ENCODE measurements at regions not wholly inside any gene's neighbourhood (a gene's known extent, or its start where the extent isn't known, plus 50 kb on each side); places are given as distances from the start of the nearest gene placed in this dataset.

DNA sequence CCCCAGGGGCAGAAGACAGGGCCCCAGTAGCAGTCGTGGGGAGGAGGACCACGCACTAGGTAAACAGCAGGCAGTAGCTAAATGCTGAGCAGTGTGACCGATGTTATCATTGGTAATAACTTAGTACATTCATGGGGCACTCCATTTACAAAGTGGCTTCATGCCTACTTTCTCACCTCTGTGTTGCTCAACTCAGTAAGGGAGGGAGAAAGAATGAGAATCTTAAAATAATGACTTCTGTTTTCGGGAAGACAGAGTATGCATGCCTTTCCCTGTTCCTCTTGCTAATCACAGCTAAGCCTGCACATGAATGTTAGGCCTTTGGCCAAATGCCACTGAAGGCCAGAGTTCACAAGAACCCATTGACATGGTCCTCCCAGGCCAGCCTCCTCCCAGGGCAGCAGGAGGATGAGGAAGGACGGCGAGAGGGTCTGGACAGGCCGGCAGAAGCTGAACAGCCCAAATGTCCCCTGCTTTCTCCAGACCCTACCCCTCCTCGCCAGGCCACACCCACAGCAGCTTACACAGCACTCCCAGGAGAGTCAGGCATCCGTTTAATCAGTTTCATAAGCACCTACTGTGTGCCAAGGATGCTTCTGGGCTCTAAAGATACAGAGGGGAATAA is 183.4 kb downstream of the ANKRD60 start:
- Histone ChIP-seq H3K79me2 (ENCODE audit: insufficient read depth, low read length) (no peaks in the 10 kb centered on the region), H3K27ac (ENCODE audit: low read depth, low read length) (no peak overlapping the region), H3K36me3 (ENCODE audit: control insufficient read depth in 1 of 2, insufficient read depth in 2 of 2, low read length in 2 of 2) (no peaks in the 10 kb centered on the region), H3K4me1 (ENCODE audit: control insufficient read depth in 1 of 2, insufficient read depth in 2 of 2, low read length in 2 of 2) (no peaks in the 10 kb centered on the region), H3K9me2 (ENCODE audit: insufficient read depth) (no peaks in the 10 kb centered on the region), H3K4me2 (ENCODE audit: low read length) (no peak overlapping the region), H3K27me3 (ENCODE audit: insufficient read depth, low read length) (peaks cover 22% of the 10 kb centered on the region), H4K20me1 (ENCODE audit: insufficient read depth) (no peaks in the 10 kb centered on the region), H2AFZ (ENCODE audit: low read depth, low read length, poor library complexity, severe bottlenecking) (no peak overlapping the region), H3K4me3 (replicated peaks in 1 of 2; ENCODE audit: low read depth in 1 of 2, low read length in 2 of 2) (no peak overlapping the region), H3K9me3 (ENCODE audit: control insufficient read depth in 1 of 2, insufficient read depth in 1 of 2, low read depth in 1 of 2, low read length in 2 of 2) (no peaks in the 10 kb centered on the region), H3K9ac (ENCODE audit: low read length) (no peak overlapping the region)
- BruUV-seq (replicated peaks) = no TSS peak
- RAD21 ChIA-PET (ENCODE audit: low non-redundant PET in 1 of 2, low total read pairs in 2 of 2, uncharacterized antibody in 2 of 2, unreplicated experiment in 2 of 2) = no interaction called here
- ATAC-seq = no peak
- CTCF ChIA-PET = no interaction called here
- POLR2A ChIA-PET = no interaction called here
- TF ChIP-seq, protein P1, sequence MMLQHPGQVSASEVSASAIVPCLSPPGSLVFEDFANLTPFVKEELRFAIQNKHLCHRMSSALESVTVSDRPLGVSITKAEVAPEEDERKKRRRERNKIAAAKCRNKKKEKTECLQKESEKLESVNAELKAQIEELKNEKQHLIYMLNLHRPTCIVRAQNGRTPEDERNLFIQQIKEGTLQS (IDR thresholded peaks at IDR 0.05) = no peak
- TF ChIP-seq RAD21 (IDR thresholded peaks at IDR 0.05; ENCODE audit: low read depth) (no peak), YY1 (IDR thresholded peaks at IDR 0.05; ENCODE audit: extremely low read depth, insufficient replicate concordance, low read depth, low read length) (no peak), POLR2AphosphoS5 (IDR thresholded peaks at IDR 0.05; ENCODE audit: low read depth, low read length) (no peak)
- TF ChIP-seq, protein P2, sequence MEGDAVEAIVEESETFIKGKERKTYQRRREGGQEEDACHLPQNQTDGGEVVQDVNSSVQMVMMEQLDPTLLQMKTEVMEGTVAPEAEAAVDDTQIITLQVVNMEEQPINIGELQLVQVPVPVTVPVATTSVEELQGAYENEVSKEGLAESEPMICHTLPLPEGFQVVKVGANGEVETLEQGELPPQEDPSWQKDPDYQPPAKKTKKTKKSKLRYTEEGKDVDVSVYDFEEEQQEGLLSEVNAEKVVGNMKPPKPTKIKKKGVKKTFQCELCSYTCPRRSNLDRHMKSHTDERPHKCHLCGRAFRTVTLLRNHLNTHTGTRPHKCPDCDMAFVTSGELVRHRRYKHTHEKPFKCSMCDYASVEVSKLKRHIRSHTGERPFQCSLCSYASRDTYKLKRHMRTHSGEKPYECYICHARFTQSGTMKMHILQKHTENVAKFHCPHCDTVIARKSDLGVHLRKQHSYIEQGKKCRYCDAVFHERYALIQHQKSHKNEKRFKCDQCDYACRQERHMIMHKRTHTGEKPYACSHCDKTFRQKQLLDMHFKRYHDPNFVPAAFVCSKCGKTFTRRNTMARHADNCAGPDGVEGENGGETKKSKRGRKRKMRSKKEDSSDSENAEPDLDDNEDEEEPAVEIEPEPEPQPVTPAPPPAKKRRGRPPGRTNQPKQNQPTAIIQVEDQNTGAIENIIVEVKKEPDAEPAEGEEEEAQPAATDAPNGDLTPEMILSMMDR (IDR thresholded peaks at IDR 0.05 in 2 of 3, conservative IDR thresholded peaks at IDR 0.05 in 1 of 3; ENCODE audit: borderline replicate concordance in 1 of 3, insufficient read depth in 1 of 3, low read depth in 2 of 3, low read length in 2 of 3) = no peak
- TF ChIP-seq, protein P3, sequence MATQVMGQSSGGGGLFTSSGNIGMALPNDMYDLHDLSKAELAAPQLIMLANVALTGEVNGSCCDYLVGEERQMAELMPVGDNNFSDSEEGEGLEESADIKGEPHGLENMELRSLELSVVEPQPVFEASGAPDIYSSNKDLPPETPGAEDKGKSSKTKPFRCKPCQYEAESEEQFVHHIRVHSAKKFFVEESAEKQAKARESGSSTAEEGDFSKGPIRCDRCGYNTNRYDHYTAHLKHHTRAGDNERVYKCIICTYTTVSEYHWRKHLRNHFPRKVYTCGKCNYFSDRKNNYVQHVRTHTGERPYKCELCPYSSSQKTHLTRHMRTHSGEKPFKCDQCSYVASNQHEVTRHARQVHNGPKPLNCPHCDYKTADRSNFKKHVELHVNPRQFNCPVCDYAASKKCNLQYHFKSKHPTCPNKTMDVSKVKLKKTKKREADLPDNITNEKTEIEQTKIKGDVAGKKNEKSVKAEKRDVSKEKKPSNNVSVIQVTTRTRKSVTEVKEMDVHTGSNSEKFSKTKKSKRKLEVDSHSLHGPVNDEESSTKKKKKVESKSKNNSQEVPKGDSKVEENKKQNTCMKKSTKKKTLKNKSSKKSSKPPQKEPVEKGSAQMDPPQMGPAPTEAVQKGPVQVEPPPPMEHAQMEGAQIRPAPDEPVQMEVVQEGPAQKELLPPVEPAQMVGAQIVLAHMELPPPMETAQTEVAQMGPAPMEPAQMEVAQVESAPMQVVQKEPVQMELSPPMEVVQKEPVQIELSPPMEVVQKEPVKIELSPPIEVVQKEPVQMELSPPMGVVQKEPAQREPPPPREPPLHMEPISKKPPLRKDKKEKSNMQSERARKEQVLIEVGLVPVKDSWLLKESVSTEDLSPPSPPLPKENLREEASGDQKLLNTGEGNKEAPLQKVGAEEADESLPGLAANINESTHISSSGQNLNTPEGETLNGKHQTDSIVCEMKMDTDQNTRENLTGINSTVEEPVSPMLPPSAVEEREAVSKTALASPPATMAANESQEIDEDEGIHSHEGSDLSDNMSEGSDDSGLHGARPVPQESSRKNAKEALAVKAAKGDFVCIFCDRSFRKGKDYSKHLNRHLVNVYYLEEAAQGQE (IDR thresholded peaks at IDR 0.05; ENCODE audit: low read depth) = no peak
- intact Hi-C loops (cut with micrococcal nuclease) = no loop called here
- DNase-seq (ENCODE audit: low read depth, low spot score) = no peak

Measured in HCT116 (cell line).